ENCODE measurements at regions not wholly inside any gene's neighbourhood (a gene's known extent, or its start where the extent isn't known, plus 50 kb on each side); places are given as distances from the start of the nearest gene placed in this dataset.
"Not testable (repeated sequence)": the region's sequence is repeated elsewhere in the genome, so short reads cannot be mapped to it uniquely, and the experiment has no call there.

DNA sequence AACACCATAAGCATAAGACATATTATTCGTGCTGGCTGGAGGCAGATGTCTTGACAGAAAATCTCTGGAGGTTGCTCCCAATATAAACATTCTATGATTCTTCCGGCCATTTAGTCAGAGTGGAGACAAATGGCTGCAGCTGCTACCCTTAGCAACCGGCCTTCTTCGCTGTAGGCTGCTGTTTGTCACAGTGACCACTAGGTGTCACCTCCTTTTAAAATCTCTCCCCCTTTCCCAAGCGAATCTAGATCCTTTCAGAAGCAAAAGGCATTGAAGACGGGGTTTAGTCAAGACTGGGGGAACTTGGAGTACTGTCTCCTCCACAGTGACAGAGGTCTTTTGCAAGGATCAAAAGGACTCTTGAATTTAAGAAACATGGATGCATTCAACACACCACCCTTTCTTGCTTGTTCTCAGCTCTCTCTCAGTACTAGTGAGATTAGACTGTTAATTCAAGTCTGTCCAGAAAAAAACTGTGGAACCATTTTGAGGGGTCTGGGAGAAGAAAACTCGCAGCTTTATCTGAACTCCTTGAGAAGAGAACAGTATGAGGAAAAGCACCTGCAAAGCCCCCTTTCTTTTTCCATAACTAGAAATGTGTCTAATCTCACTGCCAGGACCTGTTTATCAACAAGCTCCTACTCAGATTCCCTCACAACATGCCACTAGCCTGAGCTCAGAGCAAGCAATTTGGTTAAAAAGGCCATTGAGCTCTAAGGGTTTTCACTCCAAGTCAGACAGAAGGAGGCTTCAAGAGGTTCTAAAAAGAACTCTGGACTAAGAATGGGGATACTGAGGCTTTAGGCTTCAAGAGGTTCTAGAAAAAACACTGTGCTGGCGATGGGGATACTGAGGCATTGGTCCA is 408.3 kb upstream of the PLXNA2 start:
- peak; percentile 65 for DNase-seq

DNA sequence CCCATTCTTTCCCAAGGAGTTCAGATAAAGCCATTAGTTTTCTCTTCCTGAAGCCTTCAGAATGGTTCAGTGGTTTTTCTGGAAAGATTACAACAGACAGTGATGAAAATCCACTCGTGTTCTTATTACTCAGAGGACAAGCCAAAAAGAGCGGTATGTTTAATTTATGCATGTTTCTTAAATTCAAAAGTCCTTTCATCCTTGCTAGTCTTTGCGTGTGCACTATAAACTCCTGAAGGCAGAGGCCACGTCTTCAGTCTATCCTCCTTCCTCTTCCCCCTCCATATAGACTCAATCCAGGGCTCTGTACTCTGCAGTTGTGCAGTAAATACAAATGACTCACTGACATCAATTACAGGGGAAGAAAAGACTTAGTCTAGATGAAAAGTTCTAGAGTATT is 409.2 kb upstream of the PLXNA2 start:
- DNase-seq: no peak

DNA sequence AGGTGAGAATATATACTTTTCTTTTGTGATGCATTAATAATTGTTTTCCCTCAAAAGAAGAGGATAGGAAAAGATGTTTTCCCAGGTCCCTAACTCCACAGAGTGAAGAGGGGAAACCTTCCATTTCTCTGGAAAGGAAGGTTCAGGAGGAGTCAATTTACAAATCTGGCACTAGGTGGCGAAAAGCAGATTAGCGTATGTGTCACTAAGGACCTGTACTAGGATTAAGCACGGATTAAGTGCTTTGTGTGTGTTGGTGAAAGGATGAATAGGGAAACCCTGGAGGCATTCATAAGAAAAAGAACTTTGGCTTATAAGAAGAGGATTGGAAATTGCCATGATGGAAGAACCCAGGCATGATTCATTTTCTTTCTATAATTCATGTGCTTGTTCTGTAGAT is 410.1 kb upstream of the PLXNA2 start:
- peak; percentile 15 for DNase-seq

DNA sequence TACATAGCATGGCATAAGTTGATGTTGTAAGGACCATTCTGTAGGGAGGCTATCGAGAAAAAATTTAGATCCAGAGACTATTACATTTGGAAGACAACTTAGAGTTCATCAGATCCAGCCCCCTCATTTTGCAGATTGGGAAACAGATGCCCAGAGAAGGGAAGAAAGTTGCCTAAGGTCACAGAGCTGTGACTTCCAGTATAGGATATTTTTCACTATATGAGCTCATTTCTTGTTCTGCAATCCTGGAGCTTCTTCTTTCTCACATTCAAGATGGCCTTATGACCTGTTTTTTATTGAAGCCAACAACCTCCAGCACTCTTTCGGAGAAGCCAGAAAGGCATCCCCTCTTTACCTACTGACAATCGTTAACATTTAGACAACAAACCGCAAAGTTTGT is 421.8 kb upstream of the PLXNA2 start:
- DNase-seq: no peak

DNA sequence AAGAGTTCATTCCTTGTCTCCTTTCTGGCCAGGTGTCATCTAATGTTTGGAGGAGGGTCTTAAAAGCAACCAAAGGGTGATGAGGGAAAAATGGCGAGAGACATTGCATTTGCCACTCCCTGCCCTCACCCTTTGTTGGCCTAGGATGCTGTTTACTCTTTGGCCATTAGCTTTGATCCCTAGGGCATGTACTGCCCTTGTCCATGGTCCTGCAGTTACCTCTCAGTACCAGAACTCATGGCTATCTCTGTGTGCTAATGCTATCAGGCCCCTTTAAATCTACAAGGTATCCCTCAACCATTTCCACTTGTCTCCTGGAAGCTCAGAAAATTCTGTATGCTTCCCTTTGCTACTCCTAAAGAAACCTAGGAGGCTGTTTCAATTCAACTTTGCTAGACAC is 424.8 kb upstream of the PLXNA2 start:
- no peak for DNase-seq

DNA sequence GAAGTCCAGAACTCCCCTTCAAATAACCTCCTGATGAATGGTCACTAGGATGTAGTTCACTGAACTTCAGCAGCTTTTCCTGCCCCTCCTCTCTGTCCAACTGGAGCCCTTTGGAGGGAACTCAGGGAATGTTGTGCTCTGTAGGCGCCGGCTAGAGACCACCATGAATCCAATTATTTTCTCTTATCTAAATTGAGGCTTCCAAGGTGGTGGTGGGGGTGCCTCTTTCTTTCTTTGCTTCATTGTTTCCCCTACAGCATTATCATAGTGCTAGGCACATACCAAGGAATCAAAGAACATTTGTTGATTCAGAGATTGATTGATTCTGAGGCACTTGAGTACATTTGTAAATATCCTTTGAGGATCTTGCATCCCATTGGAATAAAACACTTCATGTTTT is 426.6 kb upstream of the PLXNA2 start:
- no peak for DNase-seq

DNA sequence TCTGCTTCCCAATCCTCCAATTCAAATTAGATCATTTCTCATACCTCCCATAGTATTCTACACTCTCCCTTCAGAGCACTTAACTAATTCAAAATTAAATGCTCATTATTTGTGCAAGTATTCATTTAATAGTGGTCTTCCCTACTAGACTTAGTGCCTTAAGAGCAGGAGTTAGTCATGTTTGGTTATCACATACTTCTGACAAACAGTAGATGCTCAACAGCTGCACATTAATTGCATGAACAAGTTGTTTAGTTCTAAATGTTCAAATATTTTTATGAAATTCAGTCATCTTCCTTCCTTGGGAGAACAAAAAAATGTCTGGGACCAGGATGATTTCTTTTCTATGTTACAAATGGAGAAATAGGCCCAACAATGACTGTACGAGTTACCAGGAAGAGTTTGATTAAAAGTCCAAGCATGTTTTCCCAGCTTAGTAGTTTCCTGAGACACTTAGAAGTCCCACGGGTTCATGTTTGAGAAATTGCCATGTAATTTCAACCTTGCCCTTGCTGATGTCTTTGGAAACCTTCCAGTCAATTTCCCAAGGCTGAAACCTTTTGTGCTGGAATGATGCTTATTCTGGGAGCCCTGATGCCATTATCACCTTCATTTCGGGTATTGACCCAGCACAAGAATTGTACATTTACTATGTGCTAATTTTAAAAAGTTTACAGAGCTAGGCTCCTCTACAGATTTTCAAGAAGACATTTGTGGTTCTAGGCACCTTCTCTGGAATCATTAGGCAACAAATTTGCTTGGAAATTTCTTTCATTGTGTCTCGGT is 437.9 kb upstream of the PLXNA2 start:
- DNase-seq: no peak

DNA sequence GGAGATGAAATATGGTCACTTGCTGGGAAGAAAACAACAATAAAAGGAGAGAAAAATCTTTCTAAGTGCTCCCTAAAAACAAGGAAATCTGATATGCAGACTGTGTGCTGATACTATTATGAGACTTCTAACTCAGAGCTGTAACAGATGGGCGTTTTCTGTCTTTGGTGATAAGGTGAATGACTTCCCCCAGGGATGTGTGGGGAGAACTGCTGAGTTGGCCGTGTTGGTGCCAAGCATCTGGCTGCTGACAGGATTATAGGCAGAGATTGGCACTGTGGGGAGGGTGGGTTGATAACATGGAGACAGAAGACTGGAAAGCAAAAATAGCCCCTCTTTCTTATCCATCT is 438.5 kb upstream of the PLXNA2 start:
- DNase-seq: no peak

DNA sequence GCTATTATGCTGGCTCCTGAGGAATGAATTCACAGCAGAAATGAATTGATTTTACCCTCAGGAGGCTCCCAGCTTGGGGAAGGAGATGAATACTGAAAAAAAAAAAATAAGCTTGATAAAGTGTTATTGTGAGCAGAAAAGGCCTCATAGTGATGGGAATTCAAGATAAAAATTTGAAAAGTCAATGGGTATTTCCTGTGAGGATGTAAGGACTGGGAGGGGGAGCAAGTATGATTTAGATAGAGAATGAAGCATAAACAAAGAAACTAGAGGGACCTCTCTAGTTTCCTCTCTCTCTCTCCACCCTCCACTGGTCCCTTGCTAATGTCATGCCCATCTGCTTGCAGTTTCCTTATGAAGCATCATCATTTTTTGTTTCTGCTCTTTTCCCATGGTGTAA is 439.0 kb upstream of the PLXNA2 start:
- DNase-seq: no peak

DNA sequence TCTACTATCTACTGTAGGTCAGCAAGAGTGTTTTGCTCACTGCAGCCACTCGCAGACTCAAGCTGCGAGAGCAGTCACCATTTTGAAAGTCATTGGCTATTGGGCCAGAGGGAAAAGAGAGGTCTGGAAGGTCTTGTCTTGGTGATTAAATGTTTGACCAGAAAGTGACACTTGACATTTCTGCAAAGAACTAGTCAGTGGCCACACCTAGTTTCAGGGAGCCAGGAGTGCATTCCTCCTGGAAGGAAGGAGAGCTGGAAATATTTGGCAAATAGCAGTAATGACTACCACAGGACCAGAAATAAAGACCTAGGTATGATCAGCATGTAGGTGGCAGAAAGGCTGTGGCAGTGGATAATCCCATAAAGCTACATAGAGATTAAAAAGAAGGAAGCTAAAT is 440.0 kb upstream of the PLXNA2 start:
- DNase-seq: no peak

DNA sequence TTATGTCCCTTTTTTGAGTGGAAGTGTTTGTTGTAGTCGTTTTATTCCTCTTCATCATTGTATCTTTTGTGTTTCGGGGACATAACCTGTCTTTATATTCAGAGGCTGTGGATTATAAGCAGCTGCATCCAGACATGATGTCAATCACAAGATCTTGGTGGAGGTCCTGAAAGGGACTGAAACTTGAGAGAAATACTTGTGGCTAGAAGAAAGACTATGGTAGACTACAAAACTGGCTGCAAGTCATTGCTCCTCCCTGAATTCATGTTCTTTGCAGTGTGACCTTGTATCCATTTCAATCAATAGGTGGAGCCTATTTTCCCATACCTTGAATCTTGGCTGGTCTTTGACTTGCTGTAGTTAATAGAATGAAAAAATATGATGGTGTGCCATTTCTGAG is 442.4 kb upstream of the PLXNA2 start:
- DNase-seq: no peak

DNA sequence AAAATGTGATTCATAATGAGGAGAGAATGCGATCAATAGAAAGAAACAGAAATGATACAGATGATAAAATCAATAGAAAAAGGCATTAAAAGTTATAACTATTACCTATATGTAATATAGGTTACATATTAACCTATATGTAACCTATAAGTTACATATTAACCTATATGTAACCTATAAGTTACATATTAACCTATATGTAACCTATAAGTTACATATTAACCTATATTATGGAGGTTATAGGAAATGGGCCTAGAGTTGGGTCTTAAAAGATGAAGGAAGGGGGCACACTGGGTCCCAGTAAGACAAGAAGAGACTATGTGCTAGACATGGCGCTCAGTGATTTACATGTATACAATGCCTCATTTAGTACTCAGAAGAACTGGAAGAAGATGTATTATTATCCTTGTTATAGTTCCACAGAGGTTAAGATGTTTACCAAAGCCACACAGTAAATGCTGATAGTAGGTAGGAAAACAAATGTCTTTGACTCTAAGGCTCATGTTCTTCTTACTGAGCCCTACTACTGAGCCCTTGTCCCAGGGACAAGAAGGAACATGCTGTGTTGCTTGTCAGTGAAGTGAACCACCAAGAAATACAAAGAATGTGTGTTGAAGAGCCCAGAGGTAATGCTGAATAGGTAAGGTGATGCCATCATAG is 444.6 kb upstream of the PLXNA2 start:
- no peak for DNase-seq

DNA sequence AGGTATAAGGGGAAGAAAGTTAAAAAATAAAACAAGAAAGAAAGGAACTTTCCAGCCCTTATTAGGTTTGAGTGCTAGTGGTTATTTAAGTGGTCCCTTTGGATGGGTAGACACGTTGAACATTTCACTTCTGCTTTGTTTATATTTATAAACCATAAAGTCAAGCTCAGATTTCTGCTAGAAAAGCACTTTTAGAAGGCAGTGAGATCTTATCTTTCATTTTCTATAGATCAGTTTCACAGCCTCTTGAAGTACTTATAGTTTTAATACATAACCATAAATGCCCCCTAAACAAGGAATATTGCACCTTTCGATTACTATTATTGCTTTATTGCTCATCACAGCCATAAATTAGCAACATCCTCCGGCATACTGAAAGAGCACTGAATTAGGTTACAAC is 446.8 kb upstream of the PLXNA2 start:
- DNase-seq: no peak

DNA sequence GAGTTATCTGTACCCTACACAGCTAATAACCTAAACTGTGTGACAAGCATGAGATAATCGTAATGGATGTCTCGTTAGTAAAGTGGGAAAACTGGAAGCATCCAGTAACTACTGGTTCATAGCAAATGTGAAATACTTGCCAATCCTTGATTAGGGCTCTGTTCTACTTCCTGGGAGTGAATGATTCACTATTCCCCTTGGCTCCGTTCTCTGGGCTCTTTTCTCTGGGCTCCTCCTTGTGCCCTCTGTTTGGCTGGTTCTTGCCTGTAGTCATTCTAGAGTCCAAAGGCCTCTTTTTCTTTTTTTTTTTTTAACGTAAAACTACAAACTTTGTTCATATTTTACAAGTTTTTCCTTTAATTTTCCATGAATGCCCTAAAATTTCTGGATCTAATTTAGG is 465.8 kb upstream of the PLXNA2 start:
- DNase-seq: no peak

DNA sequence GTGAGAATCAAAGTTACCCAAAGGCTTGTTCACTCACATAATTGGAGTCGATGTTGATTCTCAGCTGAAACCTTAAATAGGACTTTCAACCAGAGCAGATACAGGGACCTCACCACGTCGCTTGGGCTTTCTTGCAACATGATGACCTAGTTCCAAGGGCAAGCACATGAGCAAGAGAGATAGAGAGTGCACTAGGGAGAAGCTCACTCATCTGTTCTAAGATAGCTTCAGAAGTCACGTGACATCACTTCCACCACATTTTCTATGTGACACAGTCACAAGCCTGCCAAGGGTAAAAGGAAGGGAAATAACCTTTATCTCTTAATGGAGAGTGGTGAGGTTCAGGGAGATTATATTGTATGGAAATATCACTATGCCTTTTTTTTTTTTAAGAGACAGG is 470.1 kb upstream of the PLXNA2 start:
- no peak for DNase-seq

DNA sequence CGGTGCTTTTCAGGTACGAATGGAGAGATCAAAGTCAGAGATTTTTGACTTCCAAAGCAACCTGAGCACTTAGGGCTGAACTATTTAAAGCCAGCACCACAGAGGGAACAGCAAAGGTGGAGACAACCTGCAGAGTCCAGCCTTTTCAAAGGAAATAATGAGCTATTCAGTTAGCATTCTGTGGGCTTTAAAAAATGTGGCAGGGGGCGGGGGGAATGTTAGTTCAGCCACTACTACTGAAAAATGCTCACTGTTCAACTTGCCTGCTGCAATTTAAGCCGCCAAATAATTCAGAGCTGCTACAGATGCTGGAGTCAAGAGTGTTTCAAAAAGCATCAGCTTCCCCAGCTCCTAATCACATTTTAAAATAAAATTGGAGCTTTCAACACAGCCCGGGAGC is 473.3 kb upstream of the PLXNA2 start:
- no peak for DNase-seq

DNA sequence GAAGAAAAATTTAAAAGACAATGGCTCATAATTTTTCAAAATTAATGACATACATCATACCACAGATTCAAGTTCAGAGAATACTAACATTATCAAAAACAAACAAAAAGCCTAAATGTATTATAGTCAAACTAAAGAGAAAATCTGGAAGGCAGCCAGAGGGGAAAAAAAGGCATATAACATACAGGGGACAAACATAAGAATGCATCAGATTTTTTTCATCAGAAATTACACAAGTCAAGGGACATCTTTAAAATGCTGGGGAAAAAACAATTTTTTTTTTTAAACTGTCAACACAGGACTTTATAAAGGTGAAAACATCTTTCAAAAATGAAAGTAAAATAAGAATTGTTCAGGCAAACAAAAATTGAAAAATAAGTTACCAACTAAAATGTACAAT is 478.4 kb upstream of the PLXNA2 start:
- no peak for DNase-seq

DNA sequence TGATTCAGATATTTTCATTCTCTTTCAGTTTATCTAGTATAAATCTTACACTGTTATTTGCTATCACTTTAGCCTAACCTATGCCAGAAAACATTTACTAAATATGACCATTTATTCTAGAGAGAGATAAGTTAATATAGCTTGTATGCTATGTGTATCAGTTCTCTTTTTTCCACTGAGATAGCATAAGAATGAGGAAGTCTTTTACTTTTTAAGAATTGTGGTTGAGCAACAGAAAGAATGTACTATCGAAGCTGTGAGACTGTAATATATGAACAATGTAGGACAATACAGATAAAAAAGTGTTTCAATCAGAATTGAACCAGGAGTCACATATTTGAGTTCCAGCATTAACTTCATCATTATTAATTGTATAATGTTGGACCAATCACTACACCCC is 479.9 kb upstream of the PLXNA2 start:
- DNase-seq: no peak

DNA sequence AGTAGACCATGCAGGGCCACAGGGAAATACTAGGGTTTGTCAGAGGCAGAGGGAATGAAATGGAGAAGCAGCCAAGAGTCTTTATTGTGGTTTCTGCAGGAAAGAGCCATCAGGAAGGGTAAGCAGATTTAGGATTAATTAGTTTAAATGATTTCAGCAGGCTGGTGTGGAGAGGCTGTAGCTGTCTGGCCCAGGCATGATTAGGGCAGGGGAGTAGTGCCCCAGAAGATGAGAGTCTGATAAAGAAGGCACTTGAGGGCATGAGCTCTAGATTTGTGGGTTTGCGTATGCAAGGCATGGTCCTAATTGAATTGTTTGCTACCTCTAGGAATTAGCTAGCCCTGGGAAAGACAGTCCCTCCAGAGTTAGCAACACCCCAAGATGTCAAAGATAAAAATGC is 484.6 kb upstream of the PLXNA2 start:
- no peak for DNase-seq

DNA sequence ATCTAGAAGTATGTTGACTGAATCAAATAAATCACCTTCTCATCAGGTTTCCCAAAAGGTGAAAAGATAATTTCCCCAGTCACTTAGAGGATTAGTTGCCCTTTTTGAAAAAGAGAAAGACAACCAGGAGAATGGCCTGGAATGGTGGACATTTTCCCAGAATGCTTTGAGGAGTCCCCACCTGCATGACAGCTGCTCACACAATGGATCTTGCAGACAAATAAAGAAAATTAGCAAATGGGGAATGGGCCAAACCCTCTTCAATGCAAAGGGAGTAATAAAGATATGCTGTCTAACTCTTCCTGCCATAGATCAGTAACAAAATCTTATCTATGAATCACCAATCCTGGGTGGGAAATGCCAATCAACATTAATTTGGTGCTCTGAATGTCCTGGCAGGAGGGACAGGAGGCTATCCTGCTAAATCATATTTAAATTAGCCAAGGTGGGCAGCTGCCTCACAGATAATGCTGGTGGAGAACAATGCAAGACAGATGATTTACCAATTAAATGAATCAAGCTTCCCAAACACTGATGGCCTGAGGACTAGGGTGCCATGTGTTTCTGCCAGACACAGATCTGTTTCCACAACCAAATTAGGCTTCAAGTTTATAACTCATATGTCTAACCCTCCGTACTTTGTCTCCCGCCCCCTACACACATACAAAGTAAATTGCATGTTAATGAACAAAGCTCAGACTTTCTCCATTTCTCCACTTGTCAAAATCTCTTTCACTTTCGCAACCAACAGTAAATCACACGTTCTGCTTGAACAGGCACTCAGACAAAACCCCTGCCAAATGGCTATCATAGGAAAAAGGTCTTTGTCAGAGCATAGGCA is 488.0 kb upstream of the PLXNA2 start:
- DNase-seq: peak; percentile 88

DNA sequence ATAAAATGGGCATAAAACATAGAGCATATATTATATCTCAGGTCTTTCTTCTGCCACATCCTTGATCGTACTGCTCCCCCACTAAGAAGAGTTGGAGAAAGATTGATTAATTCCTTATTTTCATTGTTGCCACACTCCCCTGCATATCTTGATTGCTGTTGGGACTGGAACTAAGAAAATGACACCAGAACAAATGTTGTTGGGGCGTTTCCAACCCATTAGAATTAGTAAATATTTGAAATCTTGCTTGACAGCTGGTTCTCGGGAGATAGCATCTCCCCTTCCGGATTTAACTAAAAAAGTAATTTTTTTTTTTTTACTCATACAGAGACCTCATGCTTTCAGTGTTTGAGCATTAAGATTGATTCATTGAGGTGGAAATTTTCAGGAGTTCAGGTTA is 493.0 kb upstream of the PLXNA2 start:
- DNase-seq: no peak

DNA sequence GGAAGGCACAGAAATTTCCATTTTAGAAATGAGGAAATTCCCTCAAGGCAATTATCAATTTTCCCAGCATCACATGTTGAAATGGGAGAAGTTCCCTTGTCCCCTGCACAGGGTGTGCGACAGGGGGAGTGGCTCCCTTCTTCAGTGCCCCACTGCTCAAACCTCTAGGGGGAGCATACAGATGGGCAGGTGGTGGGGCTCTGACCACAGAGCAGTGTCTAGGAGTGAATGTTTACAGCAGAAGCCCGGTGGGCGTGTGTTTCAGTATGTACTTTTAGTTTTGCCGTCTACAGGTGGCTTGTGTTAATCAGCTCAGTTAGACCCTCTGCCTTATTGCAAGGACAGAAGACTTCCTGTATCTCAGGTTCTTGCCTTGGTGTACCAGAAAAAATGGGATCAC is 493.7 kb upstream of the PLXNA2 start:
- no peak for DNase-seq

DNA sequence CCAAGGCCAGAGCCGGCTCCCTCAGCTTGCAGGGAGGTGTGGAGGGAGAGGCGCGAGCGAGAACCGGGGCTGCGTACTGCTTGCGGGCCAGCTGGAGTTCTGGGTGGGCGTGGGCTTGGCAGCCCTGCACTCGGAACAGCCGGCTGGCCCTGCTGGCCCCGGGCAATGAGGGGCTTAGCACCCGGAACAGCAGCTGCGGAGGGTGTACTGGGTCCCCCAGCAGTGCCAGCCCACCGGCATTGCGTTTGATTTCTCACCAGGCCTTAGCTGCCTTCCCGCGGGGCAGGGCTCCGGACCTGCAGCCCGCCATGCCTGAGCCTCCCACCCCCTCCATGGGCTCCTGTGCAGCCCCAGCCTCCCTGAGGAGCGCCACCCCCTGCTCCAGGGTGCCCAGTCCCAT is 495.5 kb upstream of the PLXNA2 start:
- not testable (repeated sequence) for DNase-seq

All from COR-L47 (cell line).